CD4-positive, alpha-beta memory T cell (primary cell): ENCODE measurements at regions not wholly inside any gene's neighbourhood (a gene's known extent, or its start where the extent isn't known, plus 50 kb on each side); places are given as distances from the start of the nearest gene placed in this dataset.

ENCODE experiments used
- CTCF ChIA-PET: fragments of 350-600 bp; sonication (Branson Sonifier 250); formaldehyde crosslinking; loops from one replicate; lab custom pipeline; 2021; ENCODE audit warnings: inconsistent platforms; ENCODE audit not compliant: partially characterized antibody; lab: Charles Lee
- POLR2A ChIA-PET: fragments of 350-600 bp; sonication (Branson Sonifier 250); formaldehyde crosslinking; loops from one replicate; lab custom pipeline; 2021; ENCODE audit not compliant: partially characterized antibody; lab: Charles Lee
- DNase-seq, 5 donors: peaks; one replicate each; pipeline versions ENCODE4 v3.0.0 to v3.0.0-alpha.2; 2020 to 2022; ENCODE audit warnings: mixed read lengths in 1 of 5
- H3K27ac ChIP-seq: one replicate; pipeline ENCODE4 v1.7.0; 2013; ENCODE audit warnings: low read depth, low read length
- H3K27me3 ChIP-seq: 2 replicates; pipeline ENCODE4 v1.7.0; 2013; ENCODE audit warnings: mild to moderate bottlenecking, low read length, moderate library complexity; ENCODE audit not compliant: insufficient read depth
- H3K36me3 ChIP-seq: 2 replicates; pipeline ENCODE4 v1.7.0; 2013; ENCODE audit warnings: mild to moderate bottlenecking, low read length, moderate library complexity; ENCODE audit not compliant: insufficient read depth
- H3K4me1 ChIP-seq: 2 replicates; pipeline ENCODE4 v1.7.0; 2013; ENCODE audit warnings: mild to moderate bottlenecking, low read length, moderate library complexity; ENCODE audit not compliant: insufficient read depth
- H3K4me3 ChIP-seq, 2 donors: one replicate each; pipeline ENCODE4 v1.7.0; 2013; ENCODE audit warnings: low read length in 2 of 2, mild to moderate bottlenecking in 1 of 2
- H3K9me3 ChIP-seq, 2 donors: one replicate each; pipeline ENCODE4 v1.7.0; 2013; ENCODE audit warnings: low read length in 2 of 2, control low read depth in 1 of 2; ENCODE audit not compliant: control insufficient read depth in 1 of 2
- H3K27ac Mint-ChIP-seq, 7 donors: one replicate each; pipeline ENCODE4 v1.8.0; 2020 to 2021; ENCODE audit warnings: mixed read lengths in 7 of 7, mild to moderate bottlenecking in 6 of 7, inconsistent platforms in 3 of 7, moderate library complexity in 3 of 7
- H3K27me3 Mint-ChIP-seq, 2 donors: one replicate each; pipeline ENCODE4 v1.8.0; 2020 to 2021; ENCODE audit warnings: mixed read lengths in 2 of 2
- H3K36me3 Mint-ChIP-seq, 2 donors: one replicate each; pipeline ENCODE4 v1.8.0; 2020 to 2021; ENCODE audit warnings: mixed read lengths in 2 of 2, inconsistent platforms in 1 of 2, mild to moderate bottlenecking in 1 of 2
- H3K4me1 Mint-ChIP-seq, 4 donors: one replicate each; pipeline ENCODE4 v1.8.0; 2020 to 2021; ENCODE audit warnings: mixed read lengths in 4 of 4, mild to moderate bottlenecking in 1 of 4
- H3K4me3 Mint-ChIP-seq, 8 donors: one replicate each; pipeline ENCODE4 v1.8.0; 2020 to 2021; ENCODE audit warnings: mixed read lengths in 8 of 8, mild to moderate bottlenecking in 7 of 8, moderate library complexity in 6 of 8, inconsistent platforms in 3 of 8
- H3K9me3 Mint-ChIP-seq, 8 donors: one replicate each; pipeline ENCODE4 v1.8.0; 2020 to 2021; ENCODE audit warnings: mixed read lengths in 8 of 8, mild to moderate bottlenecking in 5 of 8, inconsistent platforms in 3 of 8, moderate library complexity in 1 of 8
- intact Hi-C: fragments of 100-400 bp; cut with micrococcal nuclease; formaldehyde crosslinking; loops from one replicate; pipeline ENCODE4 v1.15.1; 2023

- H3K9me3 ChIP-seq, result no peaks in the 10 kb centered on the region
- intact Hi-C loops, result no loop called here
- H3K27me3 ChIP-seq, result no peaks in the 10 kb centered on the region
- H3K27ac Mint-ChIP-seq, result no peak overlapping the region
- ChIA-PET CTCF (interaction anchor here (2.4 kb wide), 1 partner anchor 16 kb away, joined by 13 read pairs; no protein-coding TSS in a partner anchor), POLR2A (no interaction called here)
- no peak overlapping the region for H3K27ac ChIP-seq
- H3K36me3 ChIP-seq, result no peaks in the 10 kb centered on the region
- no peak for DNase-seq
- H3K9me3 Mint-ChIP-seq, result peaks cover 0 to 2% (median 0%) of the 10 kb centered on the region in 8 donors
- no peak overlapping the region for H3K4me3 ChIP-seq
- H3K27me3 Mint-ChIP-seq, result peaks cover 0 to 1% of the 10 kb centered on the region in 2 donors
- H3K4me1 Mint-ChIP-seq, result no peaks in the 10 kb centered on the region
- H3K4me3 Mint-ChIP-seq, result no peak overlapping the region
- no peaks in the 10 kb centered on the region for H3K36me3 Mint-ChIP-seq
- H3K4me1 ChIP-seq, result no peaks in the 10 kb centered on the region
Measured at GRCh38 chr2:147098940-147099339, 745.9 kb upstream of the ACVR2A start.

GRCh38 chr2:147097747-147098146, 747.1 kb upstream of the ACVR2A start:
- Mint-ChIP-seq H3K27me3 (peaks cover 0 to 1% of the 10 kb centered on the region in 2 donors), H3K4me3 (no peak overlapping the region), H3K4me1 (no peaks in the 10 kb centered on the region), H3K27ac (no peak overlapping the region), H3K36me3 (no peaks in the 10 kb centered on the region), H3K9me3 (peaks cover 0 to 2% (median 0%) of the 10 kb centered on the region in 8 donors)
- Histone ChIP-seq H3K4me1 (no peaks in the 10 kb centered on the region), H3K9me3 (no peaks in the 10 kb centered on the region), H3K27me3 (no peaks in the 10 kb centered on the region), H3K36me3 (no peaks in the 10 kb centered on the region), H3K4me3 (no peak overlapping the region), H3K27ac (no peak overlapping the region)
- DNase-seq, result no peak
- ChIA-PET POLR2A (no interaction called here), CTCF (no interaction called here)
- intact Hi-C loops, result no loop called here

- H3K4me1 ChIP-seq, result no peaks in the 10 kb centered on the region
- Mint-ChIP-seq H3K9me3 (no peaks in the 10 kb centered on the region), H3K36me3 (no peaks in the 10 kb centered on the region), H3K4me3 (no peak overlapping the region), H3K27ac (no peak overlapping the region), H3K4me1 (no peaks in the 10 kb centered on the region), H3K27me3 (no peaks in the 10 kb centered on the region)
- no peaks in the 10 kb centered on the region for H3K36me3 ChIP-seq
- CTCF ChIA-PET, result no interaction called here
- DNase-seq, result no peak
- POLR2A ChIA-PET, result no interaction called here
- H3K9me3 ChIP-seq, result no peaks in the 10 kb centered on the region
- no peak overlapping the region for H3K4me3 ChIP-seq
- H3K27me3 ChIP-seq, result no peaks in the 10 kb centered on the region
- H3K27ac ChIP-seq, result no peak overlapping the region
- intact Hi-C loops, result no loop called here
Measured at GRCh38 chr2:147096671-147097070, 748.2 kb upstream of the ACVR2A start.

GRCh38 chr2:147095376-147095775, 749.5 kb upstream of the ACVR2A start:
- peak in 1 of 5 donors; percentile 16 for DNase-seq
- Histone ChIP-seq H3K27ac (no peak overlapping the region), H3K9me3 (no peaks in the 10 kb centered on the region), H3K27me3 (no peaks in the 10 kb centered on the region), H3K36me3 (no peaks in the 10 kb centered on the region), H3K4me1 (no peaks in the 10 kb centered on the region), H3K4me3 (no peak overlapping the region)
- no peak overlapping the region for H3K27ac Mint-ChIP-seq
- no peaks in the 10 kb centered on the region for H3K4me1 Mint-ChIP-seq
- intact Hi-C loops, result no loop called here
- H3K4me3 Mint-ChIP-seq, result no peak overlapping the region
- H3K27me3 Mint-ChIP-seq, result no peaks in the 10 kb centered on the region
- H3K36me3 Mint-ChIP-seq, result no peaks in the 10 kb centered on the region
- ChIA-PET POLR2A (no interaction called here), CTCF (interaction anchor here (2.2 kb wide), 1 partner anchor 12 kb away, joined by 6 read pairs; no protein-coding TSS in a partner anchor)
- no peaks in the 10 kb centered on the region for H3K9me3 Mint-ChIP-seq

GRCh38 chr2:147094077-147094476, 750.8 kb upstream of the ACVR2A start:
- Histone ChIP-seq H3K27ac (no peak overlapping the region), H3K4me1 (no peaks in the 10 kb centered on the region), H3K9me3 (no peaks in the 10 kb centered on the region), H3K36me3 (no peaks in the 10 kb centered on the region), H3K27me3 (no peaks in the 10 kb centered on the region), H3K4me3 (no peak overlapping the region)
- H3K4me1 Mint-ChIP-seq, result peaks cover 0 to 2% (median 0%) of the 10 kb centered on the region in 4 donors
- no peak overlapping the region for H3K27ac Mint-ChIP-seq
- ChIA-PET CTCF (interaction anchor here (1.3 to 2.2 kb wide), 2 partner anchors 10 to 11 kb away, joined by 5 to 6 read pairs; no protein-coding TSS in a partner anchor), POLR2A (no interaction called here)
- intact Hi-C loops, result no loop called here
- H3K27me3 Mint-ChIP-seq, result no peaks in the 10 kb centered on the region
- H3K4me3 Mint-ChIP-seq, result no peak overlapping the region
- DNase-seq, result no peak
- no peaks in the 10 kb centered on the region for H3K9me3 Mint-ChIP-seq
- no peaks in the 10 kb centered on the region for H3K36me3 Mint-ChIP-seq

- H3K4me1 Mint-ChIP-seq, result peaks cover 0 to 2% (median 0%) of the 10 kb centered on the region in 4 donors
- CTCF ChIA-PET, result interaction anchor here (1.2 kb wide), 1 partner anchor 9 kb away, joined by 4 read pairs; no protein-coding TSS in a partner anchor
Measured at GRCh38 chr2:147092266-147092665, 752.6 kb upstream of the ACVR2A start.

GRCh38 chr2:147091448-147091847, 753.4 kb upstream of the ACVR2A start:
- no peaks in the 10 kb centered on the region for H3K9me3 ChIP-seq
- no peaks in the 10 kb centered on the region for H3K4me1 ChIP-seq
- ChIA-PET CTCF (interaction anchor here (1.2 kb wide), 1 partner anchor 9 kb away, joined by 4 read pairs; no protein-coding TSS in a partner anchor), POLR2A (no interaction called here)
- intact Hi-C loops, result no loop called here
- Mint-ChIP-seq H3K27me3 (no peaks in the 10 kb centered on the region), H3K36me3 (no peaks in the 10 kb centered on the region), H3K9me3 (no peaks in the 10 kb centered on the region), H3K4me3 (no peak overlapping the region), H3K27ac (peak overlapping the region in 1 of 7 donors; percentile 8), H3K4me1 (peaks cover 0 to 2% (median 0%) of the 10 kb centered on the region in 4 donors)
- no peak for DNase-seq
- H3K36me3 ChIP-seq, result no peaks in the 10 kb centered on the region
- H3K27ac ChIP-seq, result no peak overlapping the region
- no peak overlapping the region for H3K4me3 ChIP-seq
- no peaks in the 10 kb centered on the region for H3K27me3 ChIP-seq

More at GRCh38 chr2:147092266-147092665, 752.6 kb upstream of the ACVR2A start:
- no peak overlapping the region for H3K4me3 ChIP-seq
- H3K4me1 ChIP-seq, result no peaks in the 10 kb centered on the region
- H3K27ac Mint-ChIP-seq, result no peak overlapping the region
- H3K36me3 Mint-ChIP-seq, result no peaks in the 10 kb centered on the region
- H3K4me3 Mint-ChIP-seq, result no peak overlapping the region
- intact Hi-C loops, result no loop called here
- no peaks in the 10 kb centered on the region for H3K27me3 ChIP-seq
- no peaks in the 10 kb centered on the region for H3K36me3 ChIP-seq
- H3K9me3 Mint-ChIP-seq, result no peaks in the 10 kb centered on the region
- H3K27ac ChIP-seq, result no peak overlapping the region
- H3K27me3 Mint-ChIP-seq, result no peaks in the 10 kb centered on the region
- POLR2A ChIA-PET, result no interaction called here
- H3K9me3 ChIP-seq, result no peaks in the 10 kb centered on the region
- DNase-seq, result no peak
